H9 (cell line): ENCODE measurements at regions not wholly inside any gene's neighbourhood (a gene's known extent, or its start where the extent isn't known, plus 50 kb on each side); places are given as distances from the start of the nearest gene placed in this dataset.
A peak's percentile ranks its signal among the peaks of the same experiment; 100 is the strongest.

Source experiments
- DNase-seq: peaks from one replicate; pipeline ENCODE4 v3.0.0-alpha.2; 2017
- H2AFZ ChIP-seq: one replicate; pipeline ENCODE4 v1.6.1; 2013; ENCODE audit warnings: mild to moderate bottlenecking, low read length, control low read depth, moderate library complexity
- H2AK5ac ChIP-seq: 2 replicates; pipeline ENCODE4 v1.6.1; 2013; ENCODE audit warnings: low read length, control low read depth, mixed read lengths; ENCODE audit not compliant: insufficient read length
- H2BK120ac ChIP-seq: one replicate; pipeline ENCODE4 v1.6.1; 2013; ENCODE audit warnings: low read depth, mild to moderate bottlenecking, low read length, control low read depth, inconsistent platforms; ENCODE audit not compliant: poor library complexity, severe bottlenecking
- H2BK12ac ChIP-seq: 2 replicates; pipeline ENCODE4 v1.6.1; 2013; ENCODE audit warnings: low read length, control low read depth, mixed read lengths, low read depth; ENCODE audit not compliant: insufficient read length
- H2BK15ac ChIP-seq: 2 replicates; pipeline ENCODE4 v1.6.1; 2013; ENCODE audit warnings: low read depth, low read length, control low read depth
- H2BK20ac ChIP-seq: one replicate; pipeline ENCODE4 v1.6.1; 2013; ENCODE audit warnings: low read depth, mild to moderate bottlenecking, low read length, control low read depth, inconsistent platforms; ENCODE audit not compliant: poor library complexity, severe bottlenecking
- H2BK5ac ChIP-seq: 2 replicates; pipeline ENCODE4 v1.6.1; 2013; ENCODE audit warnings: low read length, control low read depth, mixed read lengths; ENCODE audit not compliant: insufficient read length
- H3K14ac ChIP-seq: 2 replicates; pipeline ENCODE4 v1.6.1; 2013; ENCODE audit warnings: low read length, control low read depth; ENCODE audit not compliant: insufficient read depth
- H3K18ac ChIP-seq: 2 replicates; pipeline ENCODE4 v1.6.1; 2013; ENCODE audit warnings: low read depth, mild to moderate bottlenecking, mixed read lengths, low read length, control low read depth; ENCODE audit not compliant: insufficient read length
- H3K23ac ChIP-seq: 2 replicates; pipeline ENCODE4 v1.6.1; 2013; ENCODE audit warnings: low read length, control low read depth, mixed read lengths, low read depth; ENCODE audit not compliant: insufficient read length
- H3K23me2 ChIP-seq: 2 replicates; pipeline ENCODE4 v1.6.1; 2013; ENCODE audit warnings: low read depth, mild to moderate bottlenecking, mixed read lengths, low read length, control low read depth; ENCODE audit not compliant: insufficient read length, poor library complexity, severe bottlenecking
- H3K27ac ChIP-seq: 2 replicates; pipeline ENCODE4 v1.5.1; 2013; ENCODE audit warnings: low read length, control low read depth, mixed read lengths, low read depth; ENCODE audit not compliant: insufficient read length
- H3K27me3 ChIP-seq: 2 replicates; pipeline ENCODE4 v1.6.1; 2013; ENCODE audit warnings: low read length, control low read depth, inconsistent platforms; ENCODE audit not compliant: insufficient read depth
- H3K4ac ChIP-seq: 2 replicates; pipeline ENCODE4 v1.6.1; 2013; ENCODE audit warnings: low read depth, mild to moderate bottlenecking, control low read depth, inconsistent platforms, low read length, moderate library complexity
- H3K4me1 ChIP-seq: 2 replicates; pipeline ENCODE4 v1.6.1; 2013; ENCODE audit warnings: low read length, control low read depth, inconsistent platforms; ENCODE audit not compliant: insufficient read depth
- H3K4me2 ChIP-seq: 2 replicates; pipeline ENCODE4 v1.6.1; 2013; ENCODE audit warnings: low read length, control low read depth, mixed read lengths; ENCODE audit not compliant: insufficient read length, insufficient read depth
- H3K56ac ChIP-seq: 2 replicates; pipeline ENCODE4 v1.6.1; 2013; ENCODE audit warnings: low read depth, mild to moderate bottlenecking, mixed read lengths, low read length, control low read depth; ENCODE audit not compliant: insufficient read length
- H3K79me1 ChIP-seq: 2 replicates; pipeline ENCODE4 v1.6.1; 2013; ENCODE audit warnings: low read depth, mild to moderate bottlenecking, moderate library complexity, low read length, control low read depth, inconsistent platforms; ENCODE audit not compliant: insufficient read depth, poor library complexity, severe bottlenecking
- H3K79me2 ChIP-seq: 2 replicates; pipeline ENCODE4 v1.6.1; 2013; ENCODE audit warnings: low read length, control low read depth, inconsistent platforms; ENCODE audit not compliant: insufficient read depth
- H3K9ac ChIP-seq: 2 replicates; pipeline ENCODE4 v1.6.1; 2013; ENCODE audit warnings: low read length, control low read depth, mixed read lengths; ENCODE audit not compliant: insufficient read length; ENCODE audit errors: extremely low read depth
- H3K9me3 ChIP-seq: one replicate; pipeline ENCODE4 v1.6.1; 2013; ENCODE audit warnings: low read depth, low read length, inconsistent platforms; ENCODE audit not compliant: control insufficient read depth
- H3T11ph ChIP-seq: one replicate; pipeline ENCODE4 v1.6.1; 2013; ENCODE audit warnings: mild to moderate bottlenecking, low read length, control low read depth, inconsistent platforms
- H4K20me1 ChIP-seq: one replicate; pipeline ENCODE4 v1.6.1; 2013; ENCODE audit not compliant: control insufficient read depth, insufficient read length, insufficient read depth
- H4K5ac ChIP-seq: 2 replicates; pipeline ENCODE4 v1.6.1; 2013; ENCODE audit warnings: low read depth, mild to moderate bottlenecking, mixed read lengths, low read length, control low read depth; ENCODE audit not compliant: insufficient read length
- H4K8ac ChIP-seq: replicated peaks from 2 replicates; pipeline ENCODE4 v1.6.1; 2013; ENCODE audit warnings: low read length, control low read depth, mixed read lengths, low read depth; ENCODE audit not compliant: insufficient read length
- H4K91ac ChIP-seq: 2 replicates; pipeline ENCODE4 v1.6.1; 2013; ENCODE audit warnings: low read depth, mild to moderate bottlenecking, moderate library complexity, mixed read lengths, low read length, control low read depth; ENCODE audit not compliant: insufficient read length
- H3K27ac Mint-ChIP-seq, 3 experiments: 2 replicates in 2 of 3; 3 replicates in 1 of 3; pipeline ENCODE4 v1.8.0; 2020 to 2021; ENCODE audit warnings: mixed read lengths in 3 of 3, mild to moderate bottlenecking in 1 of 3, moderate library complexity in 1 of 3
- H3K27me3 Mint-ChIP-seq: 2 replicates; pipeline ENCODE4 v1.8.0; 2021; ENCODE audit warnings: low read depth, mild to moderate bottlenecking, moderate library complexity, mixed read lengths
- H3K36me3 Mint-ChIP-seq, 3 experiments: 2 replicates in 2 of 3; 3 replicates in 1 of 3; pipeline ENCODE4 v1.8.0; 2020 to 2021; ENCODE audit warnings: low read depth in 3 of 3, mixed read lengths in 3 of 3; ENCODE audit not compliant: insufficient read depth in 1 of 3
- H3K4me1 Mint-ChIP-seq, 2 experiments: 2 replicates each; pipeline ENCODE4 v1.8.0; 2020; ENCODE audit warnings: mixed read lengths in 2 of 2
- H3K4me3 Mint-ChIP-seq, 2 experiments: 2 replicates in 1 of 2; 3 replicates in 1 of 2; pipeline ENCODE4 v1.8.0; 2020 to 2021; ENCODE audit warnings: mild to moderate bottlenecking in 2 of 2, mixed read lengths in 2 of 2, moderate library complexity in 1 of 2
- H3K9me3 Mint-ChIP-seq, 2 experiments: 2 replicates in 1 of 2; 3 replicates in 1 of 2; pipeline ENCODE4 v1.8.0; 2020; ENCODE audit warnings: mild to moderate bottlenecking in 2 of 2, mixed read lengths in 2 of 2, moderate library complexity in 1 of 2
- CTCF ChIP-seq: fragments of 200-600 bp; sonication (generic); conservative IDR thresholded peaks from 3 replicates; pipeline ENCODE4 v1.8.0; 2021; ENCODE audit warnings: antibody characterized with exemption, mild to moderate bottlenecking
- WGBS: extraction: QIAGEN DNeasy Blood & Tissue Kit; methylation state at CpG from one replicate; pipeline ENCODE4 v1.1.7; 2013; ENCODE audit warnings: missing lambda C conversion rate, low lambda C conversion rate, mixed read lengths; ENCODE audit not compliant: insufficient read length; ENCODE audit errors: extremely low coverage; 5-methylcytosine and 5-hydroxymethylcytosine counted together

GRCh38 chr6:169862043-169862891, 110.8 kb downstream of the ERMARD start:
- Histone ChIP-seq H2AFZ (no peak overlapping the region), H2BK5ac (no peak overlapping the region), H3K9me3 (peaks cover 6% of the 10 kb centered on the region), H2BK12ac (no peak overlapping the region), H4K5ac (no peak overlapping the region), H3K27ac (no peak overlapping the region), H3K27me3 (no peaks in the 10 kb centered on the region), H2BK120ac (no peak overlapping the region), H2BK20ac (no peak overlapping the region), H3K23me2 (no peaks in the 10 kb centered on the region), H4K8ac (no peak overlapping the region), H2AK5ac (no peak overlapping the region), H3T11ph (no peak overlapping the region), H2BK15ac (no peak overlapping the region), H3K4me1 (no peaks in the 10 kb centered on the region), H3K14ac (no peak overlapping the region), H4K91ac (no peak overlapping the region), H3K4ac (no peak overlapping the region), H3K18ac (no peak overlapping the region), H3K79me2 (no peaks in the 10 kb centered on the region), H3K79me1 (no peaks in the 10 kb centered on the region), H3K23ac (no peak overlapping the region), H4K20me1 (no peaks in the 10 kb centered on the region), H3K4me2 (no peak overlapping the region), H3K9ac (no peak overlapping the region), H3K56ac (no peak overlapping the region)
- Mint-ChIP-seq H3K4me1 (peaks cover 0 to 2% of the 10 kb centered on the region in 2 experiments; a peak in 2 of 4 replicates), H3K9me3 (peaks cover 9 to 12% of the 10 kb centered on the region in 2 experiments), H3K27me3 (peaks cover 5% of the 10 kb centered on the region), H3K27ac (peak overlapping the region in 1 of 3 experiments; percentile 44; a peak in 1 of 7 replicates), H3K36me3 (peaks cover 3 to 6% (median 6%) of the 10 kb centered on the region in 3 experiments), H3K4me3 (no peak overlapping the region)
- TF ChIP-seq CTCF: no peak
- DNase-seq: no peak
- WGBS: no CpG with 5 or more reads among the region's 17 CpGs
